Activated CD8-positive, alpha-beta T cell treated with anti-CD3 and anti-CD28 coated beads for 36 hours (primary cell): ENCODE measurements at regions not wholly inside any gene's neighbourhood (a gene's known extent, or its start where the extent isn't known, plus 50 kb on each side); places are given as distances from the start of the nearest gene placed in this dataset.

Experiments used
- ATAC-seq: fragments of 200-7000 bp; cut with Tn5 transposase; one replicate; pipeline ENCODE4 v1.10.0; 2021; ENCODE audit warnings: mild to moderate bottlenecking, moderate library complexity
- CTCF ChIA-PET: fragments of 350-600 bp; sonication (Branson Sonifier 250); formaldehyde crosslinking; loops from one replicate; lab custom pipeline; 2021; ENCODE audit warnings: antibody characterized with exemption; lab: Charles Lee
- POLR2A ChIA-PET: fragments of 350-600 bp; sonication (Branson Sonifier 250); formaldehyde crosslinking; loops from one replicate; lab custom pipeline; 2021; ENCODE audit warnings: antibody characterized with exemption; lab: Charles Lee
- DNase-seq: peaks from one replicate; pipeline ENCODE4 v3.0.0-alpha.2; 2020
- H3K27ac Mint-ChIP-seq: one replicate; pipeline ENCODE4 v1.8.0; 2021; ENCODE audit warnings: mild to moderate bottlenecking, mixed read lengths
- H3K27me3 Mint-ChIP-seq: one replicate; pipeline ENCODE4 v1.8.0; 2021; ENCODE audit warnings: mixed read lengths
- H3K36me3 Mint-ChIP-seq: one replicate; pipeline ENCODE4 v1.8.0; 2021; ENCODE audit warnings: low read depth, mixed read lengths
- H3K4me1 Mint-ChIP-seq: one replicate; pipeline ENCODE4 v1.8.0; 2021; ENCODE audit warnings: low read depth, mixed read lengths
- H3K4me3 Mint-ChIP-seq: one replicate; pipeline ENCODE4 v1.8.0; 2021; ENCODE audit warnings: mild to moderate bottlenecking, moderate library complexity, mixed read lengths
- H3K9me3 Mint-ChIP-seq: one replicate; pipeline ENCODE4 v1.8.0; 2021; ENCODE audit warnings: mixed read lengths
- CTCF ChIP-seq: fragments of 200-600 bp; IDR thresholded peaks from one replicate; pipeline ENCODE4 v1.8.0; 2022; ENCODE audit warnings: antibody characterized with exemption, mild to moderate bottlenecking
- intact Hi-C: fragments of 100-400 bp; cut with micrococcal nuclease; formaldehyde crosslinking; loops from one replicate; pipeline ENCODE4 v1.10.0; 2022

GRCh38 chr4:171573181-171573580, 240.0 kb upstream of the GALNTL6 start:
- CTCF ChIA-PET: no interaction called here
- H3K4me3 Mint-ChIP-seq: no peak overlapping the region
- no peaks in the 10 kb centered on the region for H3K4me1 Mint-ChIP-seq
- no peaks in the 10 kb centered on the region for H3K27me3 Mint-ChIP-seq
- no peaks in the 10 kb centered on the region for H3K36me3 Mint-ChIP-seq
- DNase-seq (no peak), ATAC-seq (no peak)
- no peak overlapping the region for H3K27ac Mint-ChIP-seq
- H3K9me3 Mint-ChIP-seq: peaks cover 6% of the 10 kb centered on the region
- no peak for TF ChIP-seq CTCF
- POLR2A ChIA-PET: no interaction called here
- intact Hi-C loops: no loop called here

- Mint-ChIP-seq H3K36me3 (no peaks in the 10 kb centered on the region), H3K27me3 (no peaks in the 10 kb centered on the region), H3K9me3 (no peaks in the 10 kb centered on the region), H3K27ac (no peak overlapping the region), H3K4me1 (no peaks in the 10 kb centered on the region), H3K4me3 (no peak overlapping the region)
- CTCF ChIA-PET: no interaction called here
- intact Hi-C loops: no loop called here
- no peak for TF ChIP-seq CTCF
- POLR2A ChIA-PET: no interaction called here
- DNase-seq (no peak), ATAC-seq (no peak)
Measured at GRCh38 chr4:171565130-171565788, 247.9 kb upstream of the GALNTL6 start.

GRCh38 chr4:171561419-171561818, 251.8 kb upstream of the GALNTL6 start:
- no peaks in the 10 kb centered on the region for H3K4me1 Mint-ChIP-seq
- no peaks in the 10 kb centered on the region for H3K9me3 Mint-ChIP-seq
- POLR2A ChIA-PET: no interaction called here
- CTCF ChIA-PET: no interaction called here
- no peaks in the 10 kb centered on the region for H3K27me3 Mint-ChIP-seq
- DNase-seq (no peak), ATAC-seq (no peak)
- TF ChIP-seq CTCF: no peak
- no peak overlapping the region for H3K4me3 Mint-ChIP-seq
- no peaks in the 10 kb centered on the region for H3K36me3 Mint-ChIP-seq
- no peak overlapping the region for H3K27ac Mint-ChIP-seq
- intact Hi-C loops: no loop called here

GRCh38 chr4:171553961-171554360, 259.2 kb upstream of the GALNTL6 start:
- DNase-seq (no peak), ATAC-seq (no peak)
- TF ChIP-seq CTCF: no peak
- Mint-ChIP-seq H3K27me3 (no peaks in the 10 kb centered on the region), H3K27ac (no peak overlapping the region), H3K36me3 (no peaks in the 10 kb centered on the region), H3K9me3 (no peaks in the 10 kb centered on the region), H3K4me1 (no peaks in the 10 kb centered on the region), H3K4me3 (no peak overlapping the region)
- CTCF ChIA-PET: no interaction called here
- POLR2A ChIA-PET: no interaction called here
- intact Hi-C loops: no loop called here

- H3K4me3 Mint-ChIP-seq: no peak overlapping the region
- DNase-seq (no peak), ATAC-seq (no peak)
- H3K27me3 Mint-ChIP-seq: no peaks in the 10 kb centered on the region
- H3K9me3 Mint-ChIP-seq: peaks cover 15% of the 10 kb centered on the region
- TF ChIP-seq CTCF: no peak
- no peak overlapping the region for H3K27ac Mint-ChIP-seq
- POLR2A ChIA-PET: no interaction called here
- intact Hi-C loops: no loop called here
- H3K36me3 Mint-ChIP-seq: no peaks in the 10 kb centered on the region
- CTCF ChIA-PET: no interaction called here
- no peaks in the 10 kb centered on the region for H3K4me1 Mint-ChIP-seq
Measured at GRCh38 chr4:171542640-171543039, 270.6 kb upstream of the GALNTL6 start.
